WTC11 (cell line): ENCODE measurements at regions not wholly inside any gene's neighbourhood (a gene's known extent, or its start where the extent isn't known, plus 50 kb on each side); places are given as distances from the start of the nearest gene placed in this dataset.

ENCODE experiments used
- ATAC-seq: fragments of 200-7000 bp; cut with Tn5 transposase; 2 replicates; pipeline ENCODE4 v1.10.0; 2021; ENCODE audit warnings: mild to moderate bottlenecking, moderate library complexity
- CTCF ChIA-PET: fragments of 300-600 bp; sonication (Branson Sonifier 250); formaldehyde crosslinking; loops from one replicate; lab custom pipeline; 2021; ENCODE audit warnings: antibody characterized with exemption; lab: Charles Lee
- POLR2A ChIA-PET: fragments of 350-600 bp; sonication (Branson Sonifier 250); formaldehyde crosslinking; loops from one replicate; lab custom pipeline; 2021; ENCODE audit warnings: antibody characterized with exemption; lab: Charles Lee
- DNase-seq: peaks from one replicate; pipeline ENCODE4 v3.0.0; 2021; ENCODE audit warnings: low spot score
- H3K27ac Mint-ChIP-seq: 2 replicates; pipeline ENCODE4 v1.8.0; 2021; ENCODE audit warnings: mixed read lengths
- H3K27me3 Mint-ChIP-seq: 2 replicates; pipeline ENCODE4 v1.8.0; 2021; ENCODE audit warnings: low read depth, mild to moderate bottlenecking, moderate library complexity, mixed read lengths
- H3K36me3 Mint-ChIP-seq: 2 replicates; pipeline ENCODE4 v1.8.0; 2021; ENCODE audit warnings: mixed read lengths
- H3K4me1 Mint-ChIP-seq: 2 replicates; pipeline ENCODE4 v1.8.0; 2022; ENCODE audit warnings: mixed read lengths
- H3K4me3 Mint-ChIP-seq: 2 replicates; pipeline ENCODE4 v1.8.0; 2021; ENCODE audit warnings: mild to moderate bottlenecking, moderate library complexity, mixed read lengths
- H3K9me3 Mint-ChIP-seq: 2 replicates; pipeline ENCODE4 v1.8.0; 2021; ENCODE audit warnings: mixed read lengths
- CBFB ChIP-seq: sonication (generic); formaldehyde crosslinking; IDR thresholded peaks from 2 replicates; pipeline ENCODE4 v1.8.1; 2022; ENCODE audit warnings: mild to moderate bottlenecking, low read depth, missing genetic modification reagents
- EMX1 ChIP-seq: fragments of 250-450 bp; sonication (Bioruptor Pico); IDR thresholded peaks from 2 replicates; pipeline ENCODE4 v1.8.0; 2021; ENCODE audit warnings: mild to moderate bottlenecking
- ETV6 ChIP-seq: sonication (generic); formaldehyde crosslinking; IDR thresholded peaks from 2 replicates; pipeline ENCODE4 v1.8.1; 2022; ENCODE audit warnings: mild to moderate bottlenecking, missing genetic modification reagents
- FOXJ3 ChIP-seq: sonication (generic); formaldehyde crosslinking; IDR thresholded peaks from 2 replicates; pipeline ENCODE4 v1.9.0; 2021; ENCODE audit warnings: missing genetic modification reagents, mild to moderate bottlenecking, borderline replicate concordance
- GABPB1 ChIP-seq: sonication (generic); formaldehyde crosslinking; IDR thresholded peaks from 2 replicates; pipeline ENCODE4 v1.8.1; 2023; ENCODE audit warnings: mild to moderate bottlenecking, missing genetic modification reagents
- GRHL2 ChIP-seq: fragments of 250-450 bp; sonication (Bioruptor Pico); IDR thresholded peaks from 2 replicates; pipeline ENCODE4 v1.8.0; 2022; ENCODE audit warnings: mild to moderate bottlenecking, moderate library complexity; ENCODE audit not compliant: insufficient replicate concordance, severe bottlenecking
- MYBL2 ChIP-seq: sonication (generic); formaldehyde crosslinking; IDR thresholded peaks from 2 replicates; pipeline ENCODE4 v1.8.1; 2023; ENCODE audit warnings: mild to moderate bottlenecking, moderate library complexity, missing genetic modification reagents
- PRRX2 ChIP-seq: fragments of 250-450 bp; sonication (Bioruptor Pico); IDR thresholded peaks from 2 replicates; pipeline ENCODE4 v1.8.0; 2021; ENCODE audit warnings: mild to moderate bottlenecking
- SMAD3 ChIP-seq: sonication (generic); formaldehyde crosslinking; IDR thresholded peaks from 2 replicates; pipeline ENCODE4 v1.8.0; 2022; ENCODE audit warnings: missing genetic modification reagents, mild to moderate bottlenecking, borderline replicate concordance
- SMAD4 ChIP-seq: sonication (generic); formaldehyde crosslinking; IDR thresholded peaks from 2 replicates; pipeline ENCODE4 v1.8.0; 2022; ENCODE audit warnings: mild to moderate bottlenecking, missing genetic modification reagents
- TEAD1 ChIP-seq: sonication (generic); formaldehyde crosslinking; IDR thresholded peaks from 2 replicates; pipeline ENCODE4 v1.8.0; 2022; ENCODE audit warnings: mild to moderate bottlenecking, missing genetic modification reagents
- ZBTB21 ChIP-seq: sonication (generic); formaldehyde crosslinking; IDR thresholded peaks from 2 replicates; pipeline ENCODE4 v1.8.1; 2023; ENCODE audit warnings: mild to moderate bottlenecking, missing genetic modification reagents, borderline replicate concordance
- TF ChIP-seq, protein P1 (sequence below): fragments of 250-450 bp; sonication (Bioruptor Pico); IDR thresholded peaks from 2 replicates; pipeline ENCODE4 v1.9.0; 2021; ENCODE audit warnings: mild to moderate bottlenecking
- TF ChIP-seq, protein P2 (sequence below): sonication (generic); formaldehyde crosslinking; IDR thresholded peaks from 2 replicates; pipeline ENCODE4 v1.8.1; 2023; ENCODE audit warnings: mild to moderate bottlenecking, missing genetic modification reagents, moderate library complexity
- TF ChIP-seq, protein P3 (sequence below): sonication (generic); formaldehyde crosslinking; IDR thresholded peaks from 2 replicates; pipeline ENCODE4 v1.8.1; 2022; ENCODE audit warnings: low read depth, mild to moderate bottlenecking, moderate library complexity, missing genetic modification reagents, borderline replicate concordance
- TF ChIP-seq, protein P4 (sequence below): sonication (generic); formaldehyde crosslinking; IDR thresholded peaks from 2 replicates; pipeline ENCODE4 v1.8.1; 2023; ENCODE audit warnings: mild to moderate bottlenecking, moderate library complexity, missing genetic modification reagents

DNA sequence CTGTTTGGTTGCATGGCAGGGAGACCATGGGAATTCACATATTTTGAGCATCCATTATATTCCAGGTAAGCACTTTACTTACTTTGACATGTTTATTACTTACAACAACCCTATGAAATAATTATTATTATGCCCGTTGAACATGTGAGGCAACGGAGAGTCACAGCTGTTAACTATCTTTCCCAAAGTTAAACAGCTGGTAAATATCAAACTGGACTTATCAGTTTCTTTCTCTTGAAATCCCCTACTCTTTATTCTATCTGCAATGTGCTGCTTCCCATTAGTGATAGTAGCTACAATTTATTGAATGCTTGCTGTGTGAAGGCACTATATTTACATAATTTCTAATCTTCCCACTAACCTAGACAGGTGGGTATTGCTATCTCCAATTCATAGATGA, 847.7 kb upstream of the MAP3K7 start (continued):
- TF ChIP-seq, protein P1, sequence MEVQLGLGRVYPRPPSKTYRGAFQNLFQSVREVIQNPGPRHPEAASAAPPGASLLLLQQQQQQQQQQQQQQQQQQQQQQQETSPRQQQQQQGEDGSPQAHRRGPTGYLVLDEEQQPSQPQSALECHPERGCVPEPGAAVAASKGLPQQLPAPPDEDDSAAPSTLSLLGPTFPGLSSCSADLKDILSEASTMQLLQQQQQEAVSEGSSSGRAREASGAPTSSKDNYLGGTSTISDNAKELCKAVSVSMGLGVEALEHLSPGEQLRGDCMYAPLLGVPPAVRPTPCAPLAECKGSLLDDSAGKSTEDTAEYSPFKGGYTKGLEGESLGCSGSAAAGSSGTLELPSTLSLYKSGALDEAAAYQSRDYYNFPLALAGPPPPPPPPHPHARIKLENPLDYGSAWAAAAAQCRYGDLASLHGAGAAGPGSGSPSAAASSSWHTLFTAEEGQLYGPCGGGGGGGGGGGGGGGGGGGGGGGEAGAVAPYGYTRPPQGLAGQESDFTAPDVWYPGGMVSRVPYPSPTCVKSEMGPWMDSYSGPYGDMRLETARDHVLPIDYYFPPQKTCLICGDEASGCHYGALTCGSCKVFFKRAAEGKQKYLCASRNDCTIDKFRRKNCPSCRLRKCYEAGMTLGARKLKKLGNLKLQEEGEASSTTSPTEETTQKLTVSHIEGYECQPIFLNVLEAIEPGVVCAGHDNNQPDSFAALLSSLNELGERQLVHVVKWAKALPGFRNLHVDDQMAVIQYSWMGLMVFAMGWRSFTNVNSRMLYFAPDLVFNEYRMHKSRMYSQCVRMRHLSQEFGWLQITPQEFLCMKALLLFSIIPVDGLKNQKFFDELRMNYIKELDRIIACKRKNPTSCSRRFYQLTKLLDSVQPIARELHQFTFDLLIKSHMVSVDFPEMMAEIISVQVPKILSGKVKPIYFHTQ (CRISPR knock-in tag) = no peak
- TF ChIP-seq CBFB (CRISPR knock-in tag) = no peak

DNA sequence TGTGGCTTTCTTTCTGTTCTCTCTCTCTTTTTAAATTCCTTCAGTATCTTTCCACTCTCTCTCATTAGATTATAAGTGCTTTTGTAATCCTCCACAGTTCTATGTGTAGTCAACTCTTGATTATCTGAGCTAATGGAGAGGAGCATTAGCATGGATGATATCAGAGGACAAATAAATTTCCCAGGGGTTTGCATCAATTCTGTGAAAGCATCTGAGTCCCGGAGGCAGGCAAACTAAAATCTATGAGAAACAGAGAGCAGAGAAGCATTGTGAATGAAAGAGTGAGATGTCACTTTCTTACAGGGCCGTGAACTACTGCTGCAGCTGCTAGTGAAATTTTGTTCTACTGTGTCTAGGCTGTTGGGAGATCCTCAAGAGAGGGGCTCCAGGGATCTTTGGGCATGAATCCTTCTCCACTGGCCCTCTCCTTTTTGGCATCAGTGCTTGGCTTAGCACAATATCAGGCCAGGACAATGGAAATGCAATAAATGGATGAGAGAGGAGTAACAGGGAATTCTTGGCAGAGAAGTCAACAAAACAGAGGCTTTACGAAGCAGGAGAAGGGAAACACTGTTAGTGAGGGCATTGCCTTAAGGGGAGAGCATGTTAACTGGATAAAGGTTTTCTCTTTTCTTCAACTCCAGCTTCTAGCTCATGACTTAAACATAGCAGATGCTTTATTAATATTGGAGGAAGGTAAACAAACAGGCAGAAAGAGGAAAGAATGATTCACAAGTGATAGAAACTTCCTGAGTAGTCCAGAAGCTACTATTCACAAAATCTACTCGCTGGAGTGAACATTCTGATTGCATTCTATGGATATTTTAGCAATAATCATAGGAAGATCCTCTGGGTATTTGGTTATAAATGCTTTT, 847.0 kb upstream of the MAP3K7 start:
- Mint-ChIP-seq H3K27ac (no peak overlapping the region), H3K36me3 (no peaks in the 10 kb centered on the region), H3K4me3 (no peak overlapping the region)
- CTCF ChIA-PET = no interaction called here
- no peak for ATAC-seq
- TF ChIP-seq PRRX2 (CRISPR knock-in tag) = no peak
- TF ChIP-seq TEAD1 (CRISPR knock-in tag) = no peak
- no peak for TF ChIP-seq ETV6 (CRISPR knock-in tag)
- TF ChIP-seq, protein P2, sequence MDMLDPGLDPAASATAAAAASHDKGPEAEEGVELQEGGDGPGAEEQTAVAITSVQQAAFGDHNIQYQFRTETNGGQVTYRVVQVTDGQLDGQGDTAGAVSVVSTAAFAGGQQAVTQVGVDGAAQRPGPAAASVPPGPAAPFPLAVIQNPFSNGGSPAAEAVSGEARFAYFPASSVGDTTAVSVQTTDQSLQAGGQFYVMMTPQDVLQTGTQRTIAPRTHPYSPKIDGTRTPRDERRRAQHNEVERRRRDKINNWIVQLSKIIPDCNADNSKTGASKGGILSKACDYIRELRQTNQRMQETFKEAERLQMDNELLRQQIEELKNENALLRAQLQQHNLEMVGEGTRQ (CRISPR knock-in tag) = no peak
- TF ChIP-seq, protein P3, sequence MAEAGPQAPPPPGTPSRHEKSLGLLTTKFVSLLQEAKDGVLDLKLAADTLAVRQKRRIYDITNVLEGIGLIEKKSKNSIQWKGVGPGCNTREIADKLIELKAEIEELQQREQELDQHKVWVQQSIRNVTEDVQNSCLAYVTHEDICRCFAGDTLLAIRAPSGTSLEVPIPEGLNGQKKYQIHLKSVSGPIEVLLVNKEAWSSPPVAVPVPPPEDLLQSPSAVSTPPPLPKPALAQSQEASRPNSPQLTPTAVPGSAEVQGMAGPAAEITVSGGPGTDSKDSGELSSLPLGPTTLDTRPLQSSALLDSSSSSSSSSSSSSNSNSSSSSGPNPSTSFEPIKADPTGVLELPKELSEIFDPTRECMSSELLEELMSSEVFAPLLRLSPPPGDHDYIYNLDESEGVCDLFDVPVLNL (CRISPR knock-in tag) = no peak
- TF ChIP-seq, all 79 proteins: peak for 0
- Mint-ChIP-seq H3K27me3 (peaks cover 4% of the 10 kb centered on the region; the same call in 1 of the 2 replicates), H3K4me1 (peaks cover 13% of the 10 kb centered on the region), H3K9me3 (no peaks in the 10 kb centered on the region)
- DNase-seq = no peak
- POLR2A ChIA-PET = no interaction called here

DNA sequence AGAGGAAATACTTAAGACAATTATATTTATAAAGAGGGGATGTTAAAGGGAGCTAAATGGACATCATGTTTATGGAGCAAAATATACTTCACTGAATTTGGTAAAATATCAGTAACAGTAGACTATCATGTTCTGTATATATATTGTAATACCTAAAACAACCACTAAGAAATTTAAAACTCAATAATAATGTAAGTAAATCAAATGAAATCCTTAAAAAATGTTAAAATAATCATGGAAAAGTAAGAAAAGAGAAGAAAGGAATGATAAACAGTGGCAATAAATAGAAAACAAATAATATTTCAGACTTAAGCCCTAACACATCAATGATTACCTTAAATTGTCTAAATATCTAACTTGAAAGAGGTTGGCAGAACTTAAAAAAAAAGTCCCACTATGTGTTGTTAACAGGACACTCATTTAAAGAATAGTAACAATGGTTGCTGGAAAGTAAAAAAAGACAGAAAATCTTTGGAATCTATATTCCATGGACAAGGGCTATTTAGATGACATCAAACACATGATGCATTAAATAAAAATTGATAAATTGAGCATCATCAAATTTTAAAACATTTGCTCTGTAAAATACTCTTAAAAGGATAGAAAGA, 842.2 kb upstream of the MAP3K7 start:
- CTCF ChIA-PET = no interaction called here
- ATAC-seq (no peak), DNase-seq (no peak)
- Mint-ChIP-seq H3K4me1 (no peaks in the 10 kb centered on the region), H3K4me3 (no peak overlapping the region), H3K36me3 (no peaks in the 10 kb centered on the region; the same call in 1 of the 2 replicates), H3K27me3 (peaks cover 4% of the 10 kb centered on the region; the same call in 1 of the 2 replicates), H3K27ac (no peak overlapping the region), H3K9me3 (peaks cover 2% of the 10 kb centered on the region)
- TF ChIP-seq SMAD4 (no peak), MYBL2 (CRISPR knock-in tag) (no peak), SMAD3 (no peak), GABPB1 (no peak)
- TF ChIP-seq, protein P4, sequence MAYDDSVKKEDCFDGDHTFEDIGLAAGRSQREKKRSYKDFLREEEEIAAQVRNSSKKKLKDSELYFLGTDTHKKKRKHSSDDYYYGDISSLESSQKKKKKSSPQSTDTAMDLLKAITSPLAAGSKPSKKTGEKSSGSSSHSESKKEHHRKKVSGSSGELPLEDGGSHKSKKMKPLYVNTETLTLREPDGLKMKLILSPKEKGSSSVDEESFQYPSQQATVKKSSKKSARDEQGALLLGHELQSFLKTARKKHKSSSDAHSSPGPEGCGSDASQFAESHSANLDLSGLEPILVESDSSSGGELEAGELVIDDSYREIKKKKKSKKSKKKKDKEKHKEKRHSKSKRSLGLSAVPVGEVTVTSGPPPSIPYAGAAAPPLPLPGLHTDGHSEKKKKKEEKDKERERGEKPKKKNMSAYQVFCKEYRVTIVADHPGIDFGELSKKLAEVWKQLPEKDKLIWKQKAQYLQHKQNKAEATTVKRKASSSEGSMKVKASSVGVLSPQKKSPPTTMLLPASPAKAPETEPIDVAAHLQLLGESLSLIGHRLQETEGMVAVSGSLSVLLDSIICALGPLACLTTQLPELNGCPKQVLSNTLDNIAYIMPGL (CRISPR knock-in tag) = no peak
- POLR2A ChIA-PET = no interaction called here

DNA sequence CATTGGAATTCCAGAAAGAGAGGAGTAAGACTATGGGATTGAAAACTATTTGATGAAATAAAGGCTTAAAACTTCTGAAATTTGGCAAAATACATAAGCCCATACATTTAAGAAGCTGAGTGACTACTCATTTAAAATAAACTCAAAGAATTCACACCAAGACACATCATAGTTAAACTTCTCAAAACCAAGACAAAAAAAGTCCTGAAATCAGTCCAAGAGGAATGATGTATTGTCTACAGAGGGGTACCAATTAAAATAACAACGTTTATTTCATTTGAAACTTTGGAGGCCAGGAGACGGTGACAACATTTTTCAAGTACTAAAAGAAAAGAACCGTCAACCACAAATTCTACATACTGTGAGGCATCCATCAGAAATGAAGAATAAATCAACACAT, 841.4 kb upstream of the MAP3K7 start:
- no peak for ATAC-seq
- peaks cover 4% of the 10 kb centered on the region; the same call in 1 of the 2 replicates for H3K27me3 Mint-ChIP-seq
- no peaks in the 10 kb centered on the region for H3K4me1 Mint-ChIP-seq
- H3K36me3 Mint-ChIP-seq = no peaks in the 10 kb centered on the region; the same call in 1 of the 2 replicates
- H3K9me3 Mint-ChIP-seq = peaks cover 4% of the 10 kb centered on the region
- H3K27ac Mint-ChIP-seq = no peak overlapping the region
- ChIA-PET POLR2A (no interaction called here), CTCF (interaction anchor here (1.3 kb wide), 1 partner anchor 347 kb away, joined by 3 read pairs; no protein-coding TSS in a partner anchor)
- H3K4me3 Mint-ChIP-seq = no peak overlapping the region
- no peak for DNase-seq
- TF ChIP-seq EMX1 (no peak), FOXJ3 (CRISPR knock-in tag) (no peak), GRHL2 (CRISPR knock-in tag) (no peak), ZBTB21 (no peak)
- TF ChIP-seq, protein P2 (CRISPR knock-in tag) = no peak
